MV-4-11 (cell line): ENCODE measurements at regions not wholly inside any gene's neighbourhood (a gene's known extent, or its start where the extent isn't known, plus 50 kb on each side); places are given as distances from the start of the nearest gene placed in this dataset.

Source experiments
- DNase-seq: peaks from one replicate; lab custom pipeline; 2025; lab: John Stamatoyannopoulos, UW

- DNase-seq = no peak
Observed at GRCh38 chr18:46379323-46379950, 275.3 kb downstream of the HAUS1 start.

DNA sequence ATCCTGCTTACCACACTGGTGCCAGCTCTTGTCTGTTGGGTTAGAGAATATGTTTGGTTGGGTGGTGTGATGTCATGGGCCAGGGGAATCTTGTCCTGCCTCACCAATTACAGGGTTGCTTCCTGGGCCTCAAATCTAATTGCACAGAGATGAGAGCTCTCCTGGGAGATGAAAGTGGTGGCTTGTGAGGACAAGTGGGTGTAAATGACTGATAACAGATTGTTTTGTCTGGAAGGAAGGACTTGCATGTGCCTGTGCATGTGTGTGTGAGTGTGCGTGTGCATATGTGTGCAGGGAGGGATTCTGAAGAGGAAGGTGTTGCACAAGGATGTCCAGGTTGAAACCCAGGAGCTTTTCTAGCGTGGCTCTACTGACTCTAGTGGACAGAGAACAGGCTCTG lies 271.9 kb downstream of the LOXHD1 start:
- DNase-seq = no peak

GRCh38 chr18:46386788-46387187 lies 270.2 kb downstream of the LOXHD1 start:
- no peak for DNase-seq

DNA sequence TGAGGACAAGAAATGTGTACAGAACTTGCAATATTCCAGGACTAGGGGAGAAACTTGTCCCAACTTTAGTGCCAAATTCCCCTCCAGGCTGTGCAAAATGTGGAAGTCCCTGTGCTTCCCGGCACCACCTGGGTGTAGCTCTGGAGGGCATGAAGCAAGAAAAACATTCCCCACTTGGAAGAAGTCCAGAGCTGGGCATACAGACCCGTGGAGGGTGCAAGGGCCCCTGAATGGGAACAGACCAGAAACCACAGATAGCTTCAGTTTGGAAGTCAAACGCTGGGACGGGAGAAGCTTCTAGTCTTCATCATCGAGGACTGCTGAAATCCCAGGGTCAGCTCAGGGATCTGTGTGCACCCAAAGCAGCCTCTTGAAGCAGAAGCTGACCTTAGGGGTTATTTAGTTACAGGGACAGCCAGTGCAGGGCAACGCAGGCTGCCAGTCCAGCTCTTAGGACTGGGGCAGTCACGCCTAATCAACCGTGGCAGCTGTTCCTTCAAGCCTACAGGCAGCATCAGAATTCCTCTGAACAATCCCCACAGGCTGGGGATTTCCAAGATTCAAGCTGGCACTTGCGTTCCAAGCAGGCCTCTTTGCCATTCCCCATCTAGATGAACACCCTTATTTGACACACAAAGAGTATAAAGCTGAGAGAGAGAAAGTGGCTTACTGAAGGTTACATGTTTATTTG lies 269.4 kb downstream of the LOXHD1 start:
- DNase-seq = no peak

- no peak for DNase-seq
Observed at GRCh38 chr18:46388286-46388685, 268.7 kb downstream of the LOXHD1 start.

GRCh38 chr18:46392576-46392975 lies 264.4 kb downstream of the LOXHD1 start:
- no peak for DNase-seq

GRCh38 chr18:46393230-46393629 lies 263.8 kb downstream of the LOXHD1 start:
- DNase-seq = no peak

- no peak for DNase-seq
Observed at GRCh38 chr18:46393961-46394360, 263.1 kb downstream of the LOXHD1 start.

DNA sequence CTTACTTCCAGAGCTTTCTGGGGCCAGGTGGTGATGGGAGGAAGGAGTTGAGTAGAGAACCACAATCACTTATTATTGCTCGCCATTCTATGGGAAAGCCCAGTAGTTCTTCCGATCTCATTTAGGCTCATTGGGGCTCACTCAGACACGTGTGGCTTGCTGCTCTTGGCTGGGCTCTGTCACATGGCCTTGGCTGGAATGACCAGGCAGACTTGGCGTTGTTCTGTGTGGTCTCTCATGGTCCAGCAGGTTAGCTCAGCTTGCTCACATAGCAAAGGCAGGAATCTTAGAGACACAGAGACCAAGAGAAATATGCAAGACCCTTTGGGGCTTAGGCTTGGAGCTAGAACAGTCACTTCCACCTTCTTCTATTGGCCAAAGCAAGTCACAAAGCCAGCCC lies 261.2 kb downstream of the LOXHD1 start:
- no peak for DNase-seq

GRCh38 chr18:46397174-46397573 lies 259.8 kb downstream of the LOXHD1 start:
- DNase-seq = no peak

GRCh38 chr18:46398005-46398404 lies 259.0 kb downstream of the LOXHD1 start:
- DNase-seq = no peak

DNA sequence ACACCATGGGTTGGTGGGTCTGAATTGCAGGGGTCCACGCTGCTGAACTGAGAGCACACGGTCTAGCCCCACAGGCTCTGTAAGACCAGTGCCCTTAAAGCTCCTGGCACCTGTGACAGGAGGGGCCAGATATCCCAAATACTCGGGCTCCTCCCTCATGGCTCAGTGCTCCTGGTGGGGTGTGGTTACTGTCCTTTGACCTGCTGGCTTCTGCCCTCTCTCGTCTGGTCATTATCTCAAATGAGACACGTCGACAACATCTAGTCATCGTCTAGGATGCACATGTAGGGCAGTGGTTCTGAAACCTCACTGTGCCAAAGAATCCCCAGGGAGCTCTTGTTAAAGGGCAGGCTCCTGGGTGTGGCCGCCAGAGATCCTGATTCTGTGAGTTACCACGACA lies 258.4 kb downstream of the LOXHD1 start:
- no peak for DNase-seq

- DNase-seq = no peak
Observed at GRCh38 chr18:46399303-46399702, 257.7 kb downstream of the LOXHD1 start.

DNA sequence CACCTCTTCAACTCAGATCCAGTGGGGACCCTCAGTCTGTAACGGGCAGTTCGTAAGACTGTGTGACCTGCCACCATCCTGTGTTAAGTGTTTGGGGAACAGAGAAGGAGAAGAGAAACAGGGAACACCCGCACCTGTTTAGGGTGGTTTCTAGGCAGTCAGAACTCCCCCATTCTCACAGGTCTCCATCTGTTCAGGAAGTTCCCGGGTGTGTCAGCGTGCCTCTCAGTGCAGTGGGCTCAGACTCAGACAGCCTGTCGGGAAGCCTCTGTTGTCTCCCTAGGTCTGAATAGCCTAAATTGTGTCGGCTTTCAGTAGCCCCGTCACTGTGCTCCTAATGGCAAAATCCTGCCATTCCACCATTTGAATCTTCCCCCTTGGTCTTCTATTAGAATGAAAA lies 256.6 kb downstream of the LOXHD1 start:
- no peak for DNase-seq

DNA sequence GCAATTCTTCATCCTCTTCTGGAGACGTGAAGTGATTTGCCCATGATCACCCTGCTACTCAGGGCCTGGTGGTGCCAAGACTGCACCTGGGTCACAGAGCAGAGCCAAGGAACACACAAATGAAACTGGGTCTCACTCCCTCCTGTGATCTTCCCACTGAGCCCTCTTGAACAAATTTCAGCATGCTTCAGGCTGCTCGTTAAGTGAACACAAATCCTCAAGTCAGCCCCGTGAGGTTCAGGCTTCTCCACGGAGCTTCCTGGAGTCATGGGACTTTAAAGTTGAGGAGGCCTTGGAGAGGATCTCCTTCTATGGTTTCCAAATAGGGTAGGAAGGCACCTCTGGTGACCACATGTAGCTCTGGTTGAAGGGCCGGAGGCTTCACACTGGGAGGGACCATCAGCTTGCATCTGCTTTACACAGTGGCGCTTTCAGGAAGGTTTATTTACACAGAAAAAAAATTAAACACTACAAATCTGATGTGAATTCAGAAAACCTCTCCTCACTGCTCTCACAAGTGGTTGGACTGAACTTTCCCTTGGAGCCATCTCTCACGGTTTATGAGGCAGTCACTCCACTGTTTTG lies 255.4 kb downstream of the LOXHD1 start:
- DNase-seq = no peak

- DNase-seq = no peak
Observed at GRCh38 chr18:46402396-46402795, 254.6 kb downstream of the LOXHD1 start.

- no peak for DNase-seq
Observed at GRCh38 chr18:46402945-46403344, 254.1 kb downstream of the LOXHD1 start.

GRCh38 chr18:46405832-46406538 lies 251.0 kb downstream of the LOXHD1 start:
- DNase-seq = no peak

DNA sequence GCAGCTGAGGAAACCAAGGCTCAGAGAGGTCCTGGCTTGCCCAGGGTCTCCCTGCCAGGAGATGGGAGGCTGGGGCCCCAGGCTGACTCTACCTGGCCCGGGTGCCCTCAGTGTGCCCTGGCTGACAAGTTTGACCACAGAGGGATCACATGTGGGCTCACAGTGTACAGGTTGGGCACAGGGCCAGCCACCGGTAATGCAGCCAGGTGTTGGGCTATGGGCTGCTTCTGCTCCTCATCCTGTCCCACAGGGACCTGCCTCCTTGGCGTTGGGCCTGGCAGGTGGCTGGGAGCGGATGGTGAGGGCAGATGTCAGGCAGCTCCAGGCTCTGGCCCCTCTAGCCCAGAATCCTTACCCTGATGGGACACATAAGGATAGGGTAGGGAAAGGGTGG lies 250.5 kb downstream of the LOXHD1 start:
- no peak for DNase-seq

- DNase-seq = peak; percentile 25
Observed at GRCh38 chr18:46407486-46408166, 249.4 kb downstream of the LOXHD1 start.

GRCh38 chr18:46408334-46408987 lies 248.6 kb downstream of the LOXHD1 start:
- peak; percentile 93 for DNase-seq
